HepG2 (cell line): ENCODE measurements at regions not wholly inside any gene's neighbourhood (a gene's known extent, or its start where the extent isn't known, plus 50 kb on each side); places are given as distances from the start of the nearest gene placed in this dataset.

ENCODE experiments used
- ATAC-seq: fragments of 200-7000 bp; cut with Tn5 transposase; 3 replicates; pipeline ENCODE4 v1.9.1; 2020; ENCODE audit warnings: mild to moderate bottlenecking, moderate library complexity
- BruUV-seq: library from RNA; stranded (reverse); fragments of 400-500 nt; replicated peaks from 2 replicates; lab custom pipeline; 2021; lab: Mats Ljungman, UMichigan
- CTCF ChIA-PET: fragments of 300-600 bp; formaldehyde crosslinking; extraction: SDS; loops from one replicate; lab custom pipeline; 2021; ENCODE audit warnings: low total read pairs, inconsistent platforms, low intra/inter-chr PET ratio; lab: Yijun Ruan, JAX
- POLR2A ChIA-PET: fragments of 350-600 bp; sonication (Branson Sonifier 250); formaldehyde crosslinking; loops from one replicate; lab custom pipeline; 2020; ENCODE audit warnings: antibody characterized with exemption, inconsistent platforms; lab: Yijun Ruan, JAX
- DNase-seq: peaks from one replicate; pipeline ENCODE4 v3.0.0-alpha.2; 2015; ENCODE audit warnings: low spot score
- FAIRE-seq: peaks from 3 replicates; lab custom pipeline; 2011; peaks lifted over from hg19 to GRCh38; lab: Jason Lieb, UNC
- H2AFZ ChIP-seq: one replicate; pipeline ENCODE4 v1.6.1; 2011; ENCODE audit warnings: low read length, inconsistent platforms
- H3K27ac ChIP-seq: fragments of 300-600 bp; 3 replicates; pipeline ENCODE4 v1.8.0; 2011; ENCODE audit warnings: mixed run types, mild to moderate bottlenecking, mixed read lengths, low read length, inconsistent platforms; ENCODE audit not compliant: insufficient read depth; ENCODE audit errors: extremely low read length
- H3K27me3 ChIP-seq, 2 experiments: fragments of 200-600 bp in 1 of 2; 2 replicates in 1 of 2; 3 replicates in 1 of 2; pipeline versions ENCODE4 v1.6.0 to v1.8.0; 2011; ENCODE audit warnings: low read length in 2 of 2, mild to moderate bottlenecking in 2 of 2, moderate library complexity in 2 of 2, inconsistent platforms in 1 of 2; ENCODE audit not compliant: insufficient read depth in 2 of 2, control insufficient read depth in 1 of 2
- H3K36me3 ChIP-seq, 2 experiments: fragments of 200-600 bp in 1 of 2; replicated peaks in 1 of 2; 2 replicates in 1 of 2; 3 replicates in 1 of 2; pipeline versions ENCODE4 v1.5.1 to v1.8.0; 2011; ENCODE audit warnings: low read length in 2 of 2, inconsistent platforms in 1 of 2; ENCODE audit not compliant: insufficient read depth in 2 of 2, control insufficient read depth in 1 of 2
- H3K4me1 ChIP-seq: 2 replicates; pipeline ENCODE4 v1.5.1; 2012; ENCODE audit warnings: low read length, inconsistent platforms; ENCODE audit not compliant: insufficient read depth
- H3K4me2 ChIP-seq: 2 replicates; pipeline ENCODE4 v1.6.0; 2011; ENCODE audit warnings: low read depth, low read length, inconsistent platforms
- H3K4me3 ChIP-seq, 3 experiments: fragments of 200-600 bp in 1 of 3; sonication (generic), shearing (Covaris generic) in 1 of 3; replicated peaks in 1 of 3; 2 replicates each; pipeline ENCODE4 v1.5.1; 2011 to 2016; ENCODE audit warnings: low read length in 3 of 3, inconsistent platforms in 2 of 3, low read depth in 2 of 3, mild to moderate bottlenecking in 2 of 3, control low read depth in 1 of 3, mixed read lengths in 1 of 3; ENCODE audit not compliant: insufficient read depth in 1 of 3
- H3K79me2 ChIP-seq: one replicate; pipeline ENCODE4 v1.6.1; 2011; ENCODE audit warnings: low read length, inconsistent platforms; ENCODE audit not compliant: insufficient read depth
- H3K9ac ChIP-seq: 2 replicates; pipeline ENCODE4 v1.6.0; 2011; ENCODE audit warnings: mild to moderate bottlenecking, low read depth, low read length, inconsistent platforms; ENCODE audit not compliant: insufficient read depth
- H3K9me3 ChIP-seq: 2 replicates; pipeline ENCODE4 v1.5.1; 2012; ENCODE audit warnings: mild to moderate bottlenecking, low read length
- H4K20me1 ChIP-seq: 2 replicates; pipeline ENCODE4 v1.6.0; 2011; ENCODE audit warnings: inconsistent platforms, mild to moderate bottlenecking, low read length, moderate library complexity; ENCODE audit not compliant: insufficient read depth
- CAMTA2 ChIP-seq: sonication (generic); formaldehyde crosslinking; IDR thresholded peaks from 2 replicates; pipeline ENCODE4 v1.4.0; 2020; ENCODE audit warnings: mild to moderate bottlenecking, missing genetic modification reagents, borderline replicate concordance
- CEBPB ChIP-seq: IDR thresholded peaks from 2 replicates; pipeline ENCODE4 v1.6.1; 2011; ENCODE audit warnings: low read depth, low read length, improper control_type of control experiment, borderline replicate concordance
- GATA4 ChIP-seq: sonication (generic); IDR thresholded peaks from 2 replicates; pipeline ENCODE4 v1.6.1; 2016; ENCODE audit warnings: antibody characterized with exemption, low read depth, borderline replicate concordance
- GATAD2A ChIP-seq: IDR thresholded peaks from 2 replicates; pipeline ENCODE4 v1.6.1; 2016
- HIVEP1 ChIP-seq: sonication (generic); formaldehyde crosslinking; IDR thresholded peaks from 2 replicates; pipeline ENCODE4 v1.4.0; 2020; ENCODE audit warnings: mild to moderate bottlenecking, missing genetic modification reagents
- JUND ChIP-seq: sonication (generic); formaldehyde crosslinking; IDR thresholded peaks from 2 replicates; pipeline ENCODE4 v1.8.0; 2022; ENCODE audit warnings: mild to moderate bottlenecking, missing genetic modification reagents
- KAT7 ChIP-seq: IDR thresholded peaks from 2 replicates; pipeline ENCODE4 v1.6.1; 2018; ENCODE audit warnings: borderline replicate concordance, missing compliant biosample characterization
- KLF11 ChIP-seq: IDR thresholded peaks from 2 replicates; pipeline ENCODE4 v1.6.1; 2016; ENCODE audit warnings: missing compliant biosample characterization
- NR3C1 ChIP-seq: sonication (generic); formaldehyde crosslinking; IDR thresholded peaks from 2 replicates; pipeline ENCODE4 v1.4.0; 2020; ENCODE audit warnings: missing genetic modification reagents
- POGK ChIP-seq: sonication (generic); formaldehyde crosslinking; conservative IDR thresholded peaks from 2 replicates; pipeline ENCODE4 v1.8.0; 2022; ENCODE audit warnings: mild to moderate bottlenecking, moderate library complexity, missing genetic modification reagents
- POLR2A ChIP-seq, 2 experiments: IDR thresholded peaks; 2 replicates each; pipeline ENCODE4 v1.6.1; 2011; ENCODE audit warnings: low read depth in 2 of 2, low read length in 2 of 2, mild to moderate bottlenecking in 1 of 2, moderate library complexity in 1 of 2; ENCODE audit not compliant: insufficient read depth in 1 of 2
- TAF1 ChIP-seq: sonication (generic); formaldehyde crosslinking; IDR thresholded peaks from 2 replicates; pipeline ENCODE4 v1.4.0; 2020; ENCODE audit warnings: missing genetic modification reagents
- ZC3H13 ChIP-seq: sonication (generic); formaldehyde crosslinking; IDR thresholded peaks from 2 replicates; pipeline ENCODE4 v1.8.1; 2023; ENCODE audit warnings: mild to moderate bottlenecking, missing genetic modification reagents, moderate library complexity
- ZNF143 ChIP-seq: sonication (generic); formaldehyde crosslinking; IDR thresholded peaks from 2 replicates; pipeline ENCODE4 v1.4.0; 2020; ENCODE audit warnings: missing genetic modification reagents
- ZNF317 ChIP-seq: sonication (generic); formaldehyde crosslinking; IDR thresholded peaks from 2 replicates; pipeline ENCODE4 v1.5.0; 2020; ENCODE audit warnings: mild to moderate bottlenecking, missing genetic modification reagents
- ZNF619 ChIP-seq: sonication (generic); formaldehyde crosslinking; IDR thresholded peaks from 2 replicates; pipeline ENCODE4 v1.4.0; 2020; ENCODE audit warnings: mild to moderate bottlenecking, missing genetic modification reagents
- ZSCAN30 ChIP-seq: sonication (generic); formaldehyde crosslinking; IDR thresholded peaks from 2 replicates; pipeline ENCODE4 v1.5.0; 2020; ENCODE audit warnings: mild to moderate bottlenecking, missing genetic modification reagents
- in situ Hi-C: cut with HindIII; loops from 2 replicates; pipeline ENCODE4 v1.10.0; 2017; ENCODE audit warnings: low pct_unique_long_range_greater_than_20kb; ENCODE audit not compliant: extremely low pct_ligation_motif_present
- intact Hi-C: fragments of 100-400 bp; cut with micrococcal nuclease; formaldehyde crosslinking; loops from one replicate; pipeline ENCODE4 v1.10.0; 2022; ENCODE audit not compliant: unreplicated experiment
- TF ChIP-seq, protein P1 (sequence below): sonication (generic); formaldehyde crosslinking; IDR thresholded peaks from 2 replicates; pipeline ENCODE4 v1.4.0; 2020; ENCODE audit warnings: missing genetic modification reagents, mild to moderate bottlenecking, borderline replicate concordance

DNA sequence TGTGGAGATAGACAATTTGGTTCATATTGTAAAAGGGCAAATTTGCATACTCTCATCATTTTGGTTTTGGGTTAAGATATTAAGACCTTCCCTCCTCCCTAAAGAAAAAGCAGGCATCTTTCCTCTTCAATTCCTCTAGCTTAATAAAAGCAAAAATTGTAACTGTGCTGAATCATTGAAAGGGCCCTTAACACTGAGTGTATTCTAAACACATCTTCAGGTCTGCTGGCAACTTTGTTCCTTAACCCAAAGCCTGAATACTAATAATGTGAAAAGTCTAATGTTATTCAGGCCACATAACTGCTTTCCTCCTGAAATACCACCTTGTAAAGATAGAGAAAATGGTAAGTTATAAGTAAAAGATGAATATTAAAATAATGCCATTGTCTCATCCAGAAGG, 1200.5 kb upstream of the FAM98A start:
- Histone ChIP-seq H3K9me3 (no peaks in the 10 kb centered on the region), H3K79me2 (no peaks in the 10 kb centered on the region), H2AFZ (no peak overlapping the region), H3K9ac (no peak overlapping the region), H3K4me1 (no peaks in the 10 kb centered on the region), H4K20me1 (no peaks in the 10 kb centered on the region), H3K4me3 (no peak overlapping the region), H3K4me2 (no peak overlapping the region), H3K27me3 (no peaks in the 10 kb centered on the region; a peak in 1 of 5 replicates), H3K36me3 (no peaks in the 10 kb centered on the region), H3K27ac (no peak overlapping the region)
- no peak for TF ChIP-seq POLR2A (IDR thresholded peaks at IDR 0.05; ENCODE audit: insufficient read depth in 1 of 2, low read depth in 2 of 2, low read length in 2 of 2)
- TF ChIP-seq NR3C1 = no peak
- no peak for TF ChIP-seq ZC3H13 (CRISPR knock-in tag)
- TF ChIP-seq POGK (CRISPR knock-in tag) = no peak
- TF ChIP-seq JUND (CRISPR knock-in tag) = no peak
- no peak for TF ChIP-seq HIVEP1 (CRISPR knock-in tag)
- TF ChIP-seq TAF1 (CRISPR knock-in tag) = no peak
- TF ChIP-seq, protein P1, sequence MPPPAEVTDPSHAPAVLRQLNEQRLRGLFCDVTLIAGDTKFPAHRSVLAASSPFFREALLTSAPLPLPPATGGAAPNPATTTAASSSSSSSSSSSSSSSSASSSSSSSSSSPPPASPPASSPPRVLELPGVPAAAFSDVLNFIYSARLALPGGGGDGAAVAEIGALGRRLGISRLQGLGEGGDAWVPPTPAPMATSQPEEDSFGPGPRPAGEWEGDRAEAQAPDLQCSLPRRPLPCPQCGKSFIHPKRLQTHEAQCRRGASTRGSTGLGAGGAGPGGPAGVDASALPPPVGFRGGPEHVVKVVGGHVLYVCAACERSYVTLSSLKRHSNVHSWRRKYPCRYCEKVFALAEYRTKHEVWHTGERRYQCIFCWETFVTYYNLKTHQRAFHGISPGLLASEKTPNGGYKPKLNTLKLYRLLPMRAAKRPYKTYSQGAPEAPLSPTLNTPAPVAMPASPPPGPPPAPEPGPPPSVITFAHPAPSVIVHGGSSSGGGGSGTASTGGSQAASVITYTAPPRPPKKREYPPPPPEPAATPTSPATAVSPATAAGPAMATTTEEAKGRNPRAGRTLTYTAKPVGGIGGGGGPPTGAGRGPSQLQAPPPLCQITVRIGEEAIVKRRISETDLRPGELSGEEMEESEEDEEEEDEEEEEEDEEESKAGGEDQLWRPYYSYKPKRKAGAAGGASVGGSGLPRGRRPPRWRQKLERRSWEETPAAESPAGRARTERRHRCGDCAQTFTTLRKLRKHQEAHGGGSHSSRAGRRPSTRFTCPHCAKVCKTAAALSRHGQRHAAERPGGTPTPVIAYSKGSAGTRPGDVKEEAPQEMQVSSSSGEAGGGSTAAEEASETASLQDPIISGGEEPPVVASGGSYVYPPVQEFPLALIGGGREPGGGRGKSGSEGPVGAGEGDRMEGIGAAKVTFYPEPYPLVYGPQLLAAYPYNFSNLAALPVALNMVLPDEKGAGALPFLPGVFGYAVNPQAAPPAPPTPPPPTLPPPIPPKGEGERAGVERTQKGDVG = no peak
- no peak for TF ChIP-seq GATAD2A
- TF ChIP-seq KLF11 = no peak
- TF ChIP-seq CEBPB = no peak
- no peak for TF ChIP-seq KAT7 (CRISPR knock-in tag)
- TF ChIP-seq ZNF317 (CRISPR knock-in tag) = no peak
- no peak for TF ChIP-seq ZSCAN30 (CRISPR knock-in tag)
- no peak for TF ChIP-seq GATA4
- no peak for TF ChIP-seq ZNF619
- TF ChIP-seq ZNF143 (CRISPR knock-in tag) = no peak
- TF ChIP-seq CAMTA2 = no peak
- intact Hi-C loops (no loop called here), in situ Hi-C loops (no loop called here)
- ChIA-PET CTCF (no interaction called here), POLR2A (no interaction called here)
- no peak for ATAC-seq
- no peak for FAIRE-seq
- no TSS peak for BruUV-seq
- no peak for DNase-seq
